Upper lobe of right lung (tissue), 1 donor: ENCODE measurements at regions not wholly inside any gene's neighbourhood (a gene's known extent, or its start where the extent isn't known, plus 50 kb on each side); places are given as distances from the start of the nearest gene placed in this dataset.

Source experiments
- ATAC-seq: fragments of 200-7000 bp; cut with Tn5 transposase; one replicate; pipeline ENCODE4 v1.9.1; 2020; ENCODE audit warnings: mild to moderate bottlenecking, moderate library complexity
- DNase-seq: peaks from one replicate; pipeline ENCODE4 v3.0.0-alpha.2; 2020
- H3K27ac ChIP-seq: fragments of 200-600 bp; one replicate; pipeline ENCODE4 v1.8.0; 2022
- H3K27me3 ChIP-seq: fragments of 200-600 bp; one replicate; pipeline ENCODE4 v1.8.0; 2022; ENCODE audit warnings: mild to moderate bottlenecking
- H3K36me3 ChIP-seq: fragments of 200-600 bp; one replicate; pipeline ENCODE4 v1.8.0; 2022
- H3K4me1 ChIP-seq: fragments of 200-600 bp; one replicate; pipeline ENCODE4 v1.8.0; 2022
- H3K4me3 ChIP-seq: fragments of 200-600 bp; one replicate; pipeline ENCODE4 v1.8.0; 2022; ENCODE audit warnings: mild to moderate bottlenecking
- H3K9me3 ChIP-seq: fragments of 200-600 bp; one replicate; pipeline ENCODE4 v1.8.0; 2022
- intact Hi-C: fragments of 100-400 bp; cut with DNase I; formaldehyde crosslinking; loops from one replicate; pipeline ENCODE4 v1.11.0; 2022
- TF ChIP-seq, protein P1 (sequence below): fragments of 200-600 bp; IDR thresholded peaks from one replicate; pipeline ENCODE4 v1.8.0; 2022; ENCODE audit warnings: antibody characterized with exemption
- donor health status: DM: no; HTN: yes; CAD: no; lungs with severe emphysema.

DNA sequence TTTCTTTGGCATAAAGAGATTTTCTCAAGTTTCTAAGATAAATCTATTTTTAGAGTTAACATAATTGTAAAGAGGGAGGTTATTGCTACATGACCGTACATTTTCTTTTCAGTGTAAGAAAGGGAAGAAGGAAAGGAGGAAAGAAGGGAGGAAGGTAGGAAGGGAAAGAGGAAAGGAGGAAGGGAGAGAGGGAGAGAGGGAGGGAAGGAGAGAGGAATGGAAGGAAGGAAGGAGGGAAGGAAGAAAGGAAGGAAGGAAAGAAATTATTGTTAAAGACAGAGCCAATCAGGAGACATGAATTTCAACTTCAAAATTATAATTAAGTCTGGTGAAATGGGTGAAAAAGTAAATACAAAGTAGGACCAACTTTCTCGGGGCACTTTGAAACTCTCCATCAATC is 197.6 kb downstream of the SNCA start:
- no peaks in the 10 kb centered on the region for H3K36me3 ChIP-seq
- H3K27me3 ChIP-seq: no peaks in the 10 kb centered on the region
- intact Hi-C loops: no loop called here
- no peak for ATAC-seq
- H3K9me3 ChIP-seq: no peaks in the 10 kb centered on the region
- no peak overlapping the region for H3K4me3 ChIP-seq
- no peaks in the 10 kb centered on the region for H3K4me1 ChIP-seq
- H3K27ac ChIP-seq: no peak overlapping the region
- TF ChIP-seq, protein P1, sequence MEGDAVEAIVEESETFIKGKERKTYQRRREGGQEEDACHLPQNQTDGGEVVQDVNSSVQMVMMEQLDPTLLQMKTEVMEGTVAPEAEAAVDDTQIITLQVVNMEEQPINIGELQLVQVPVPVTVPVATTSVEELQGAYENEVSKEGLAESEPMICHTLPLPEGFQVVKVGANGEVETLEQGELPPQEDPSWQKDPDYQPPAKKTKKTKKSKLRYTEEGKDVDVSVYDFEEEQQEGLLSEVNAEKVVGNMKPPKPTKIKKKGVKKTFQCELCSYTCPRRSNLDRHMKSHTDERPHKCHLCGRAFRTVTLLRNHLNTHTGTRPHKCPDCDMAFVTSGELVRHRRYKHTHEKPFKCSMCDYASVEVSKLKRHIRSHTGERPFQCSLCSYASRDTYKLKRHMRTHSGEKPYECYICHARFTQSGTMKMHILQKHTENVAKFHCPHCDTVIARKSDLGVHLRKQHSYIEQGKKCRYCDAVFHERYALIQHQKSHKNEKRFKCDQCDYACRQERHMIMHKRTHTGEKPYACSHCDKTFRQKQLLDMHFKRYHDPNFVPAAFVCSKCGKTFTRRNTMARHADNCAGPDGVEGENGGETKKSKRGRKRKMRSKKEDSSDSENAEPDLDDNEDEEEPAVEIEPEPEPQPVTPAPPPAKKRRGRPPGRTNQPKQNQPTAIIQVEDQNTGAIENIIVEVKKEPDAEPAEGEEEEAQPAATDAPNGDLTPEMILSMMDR: no peak
- no peak for DNase-seq

DNA sequence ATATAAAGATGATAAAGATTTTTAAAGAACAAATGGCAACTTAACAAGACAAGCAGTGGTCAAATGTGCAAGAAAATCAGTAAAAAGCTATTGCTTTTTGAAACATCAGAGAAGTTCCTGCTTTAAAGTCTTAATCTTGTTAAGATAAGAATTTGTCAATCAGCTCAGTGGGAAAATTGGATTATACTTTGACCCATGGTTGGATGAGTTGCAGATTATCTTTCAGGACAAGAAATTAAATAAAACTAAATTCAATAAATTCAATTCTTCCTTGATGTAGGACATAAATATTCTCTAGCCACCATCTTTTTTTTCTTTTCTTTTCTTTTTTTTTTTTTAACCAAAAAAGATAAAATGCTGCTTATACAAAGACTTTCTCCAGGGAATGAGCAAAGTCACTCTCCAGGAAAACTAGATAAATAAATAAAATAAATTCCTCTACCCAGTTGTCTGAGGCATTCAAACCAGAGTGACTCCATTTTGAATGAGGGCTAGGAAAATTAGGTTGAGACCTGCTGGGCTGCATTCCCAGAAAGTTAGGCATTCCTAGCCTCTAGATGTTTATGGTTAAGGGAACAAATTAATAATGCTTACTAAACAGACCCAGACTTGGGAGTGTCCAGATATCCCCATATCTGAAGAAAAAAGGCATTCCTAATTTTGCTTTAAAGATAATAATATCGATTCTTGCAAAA is 211.2 kb downstream of the SNCA start:
- Histone ChIP-seq H3K4me3 (no peak overlapping the region), H3K36me3 (no peaks in the 10 kb centered on the region), H3K4me1 (no peaks in the 10 kb centered on the region), H3K9me3 (no peaks in the 10 kb centered on the region), H3K27ac (no peak overlapping the region), H3K27me3 (no peaks in the 10 kb centered on the region)
- TF ChIP-seq, protein P1: no peak
- DNase-seq (no peak), ATAC-seq (no peak)
- intact Hi-C loops: no loop called here

DNA sequence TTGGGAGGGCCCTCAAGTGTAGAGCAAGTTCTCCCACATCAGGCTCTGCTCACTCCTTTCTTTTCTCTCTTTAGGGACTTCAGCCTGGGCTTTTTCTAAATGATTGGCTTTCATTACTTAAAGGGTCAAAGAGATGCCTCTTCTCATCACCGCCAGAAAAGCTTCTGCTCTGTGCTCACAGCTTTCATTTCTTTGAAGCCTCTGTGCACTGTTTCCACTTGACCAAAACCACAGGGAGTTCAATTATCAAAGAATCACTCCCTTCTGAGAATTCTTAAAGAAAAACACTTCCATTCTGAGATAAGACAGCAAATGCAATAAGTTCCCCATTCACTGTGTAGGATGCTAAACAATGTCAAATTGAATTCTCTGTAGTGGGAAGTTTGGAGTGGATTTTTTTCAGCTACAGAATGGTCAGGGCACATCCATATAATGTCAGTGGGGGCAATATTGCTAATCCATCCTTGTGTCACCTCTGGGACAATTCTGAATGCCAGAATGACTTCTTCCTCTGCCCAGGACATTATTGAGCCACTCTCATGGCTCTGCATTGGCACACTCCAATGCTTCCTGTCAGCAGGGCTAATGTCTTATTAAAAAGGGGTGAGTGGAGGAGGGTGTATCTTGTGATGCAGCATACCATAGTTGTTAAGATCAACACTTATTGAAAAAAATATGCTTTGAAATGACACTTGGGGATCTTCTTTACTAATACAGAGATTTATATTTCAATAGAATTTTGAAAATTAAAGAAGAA is 217.6 kb downstream of the SNCA start:
- Histone ChIP-seq H3K9me3 (no peaks in the 10 kb centered on the region), H3K27ac (no peak overlapping the region), H3K36me3 (no peaks in the 10 kb centered on the region), H3K4me3 (no peak overlapping the region), H3K4me1 (no peaks in the 10 kb centered on the region), H3K27me3 (no peaks in the 10 kb centered on the region)
- TF ChIP-seq, protein P1: no peak
- ATAC-seq (no peak), DNase-seq (no peak)
- intact Hi-C loops: no loop called here

DNA sequence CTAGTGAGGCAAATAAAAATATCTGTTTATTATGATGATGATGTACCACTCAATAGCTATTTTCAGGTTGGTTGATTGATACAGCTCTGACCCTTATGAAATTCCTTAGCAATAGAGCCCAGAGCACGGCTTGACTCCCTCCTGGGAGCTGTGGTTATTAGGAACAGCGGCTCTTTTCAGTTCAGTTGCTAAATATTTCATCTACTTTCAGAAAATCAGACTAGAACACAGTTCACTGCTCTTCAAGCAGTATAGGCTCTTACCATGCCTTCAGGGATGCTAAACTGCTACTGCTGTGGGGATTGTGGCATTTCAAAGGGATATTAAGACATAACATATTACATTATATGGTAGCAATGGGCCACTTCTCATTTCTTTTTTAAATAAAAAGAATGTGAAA is 218.8 kb downstream of the SNCA start:
- no peak for ATAC-seq
- Histone ChIP-seq H3K4me3 (no peak overlapping the region), H3K9me3 (no peaks in the 10 kb centered on the region), H3K36me3 (no peaks in the 10 kb centered on the region), H3K4me1 (no peaks in the 10 kb centered on the region), H3K27me3 (no peaks in the 10 kb centered on the region), H3K27ac (no peak overlapping the region)
- TF ChIP-seq, protein P1: no peak
- DNase-seq: no peak
- intact Hi-C loops: no loop called here

DNA sequence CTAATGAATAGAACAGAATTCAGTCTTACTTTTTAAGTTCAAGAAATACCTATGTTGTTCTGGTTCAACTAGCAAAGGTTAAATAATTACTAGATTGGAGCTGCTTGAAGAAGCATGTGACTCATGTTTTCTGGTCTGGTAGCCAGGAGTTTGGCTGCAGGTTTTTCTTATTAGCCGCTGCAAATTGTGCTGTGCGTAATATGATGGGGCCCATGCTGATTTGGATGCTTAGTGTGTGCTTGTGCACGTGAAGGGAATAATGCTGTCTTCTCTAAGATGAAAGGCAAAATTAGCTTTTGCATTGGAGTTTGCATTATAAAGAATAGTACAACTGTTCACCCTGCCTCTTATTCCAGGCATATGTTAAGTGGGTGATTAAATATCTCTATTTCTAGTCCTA is 219.6 kb downstream of the SNCA start:
- Histone ChIP-seq H3K4me1 (no peaks in the 10 kb centered on the region), H3K4me3 (no peak overlapping the region), H3K27ac (no peak overlapping the region), H3K27me3 (no peaks in the 10 kb centered on the region), H3K9me3 (no peaks in the 10 kb centered on the region), H3K36me3 (no peaks in the 10 kb centered on the region)
- TF ChIP-seq, protein P1: no peak
- no peak for ATAC-seq
- intact Hi-C loops: no loop called here
- no peak for DNase-seq
